Upper lobe of right lung (tissue), 1 donor: ENCODE measurements at regions not wholly inside any gene's neighbourhood (a gene's known extent, or its start where the extent isn't known, plus 50 kb on each side); places are given as distances from the start of the nearest gene placed in this dataset.

ENCODE experiments used
- ATAC-seq: fragments of 200-7000 bp; cut with Tn5 transposase; one replicate; pipeline ENCODE4 v1.9.1; 2020; ENCODE audit warnings: mild to moderate bottlenecking, moderate library complexity
- DNase-seq: peaks from one replicate; pipeline ENCODE4 v3.0.0-alpha.2; 2020
- H3K27ac ChIP-seq: fragments of 200-600 bp; one replicate; pipeline ENCODE4 v1.8.0; 2022
- H3K27me3 ChIP-seq: fragments of 200-600 bp; one replicate; pipeline ENCODE4 v1.8.0; 2022; ENCODE audit warnings: mild to moderate bottlenecking
- H3K36me3 ChIP-seq: fragments of 200-600 bp; one replicate; pipeline ENCODE4 v1.8.0; 2022
- H3K4me1 ChIP-seq: fragments of 200-600 bp; one replicate; pipeline ENCODE4 v1.8.0; 2022
- H3K4me3 ChIP-seq: fragments of 200-600 bp; one replicate; pipeline ENCODE4 v1.8.0; 2022; ENCODE audit warnings: mild to moderate bottlenecking
- H3K9me3 ChIP-seq: fragments of 200-600 bp; one replicate; pipeline ENCODE4 v1.8.0; 2022
- intact Hi-C: fragments of 100-400 bp; cut with DNase I; formaldehyde crosslinking; loops from one replicate; pipeline ENCODE4 v1.11.0; 2022
- TF ChIP-seq, protein P1 (sequence below): fragments of 200-600 bp; IDR thresholded peaks from one replicate; pipeline ENCODE4 v1.8.0; 2022; ENCODE audit warnings: antibody characterized with exemption
- donor health status: DM: no; HTN: yes; CAD: no; lungs with severe emphysema.

DNA sequence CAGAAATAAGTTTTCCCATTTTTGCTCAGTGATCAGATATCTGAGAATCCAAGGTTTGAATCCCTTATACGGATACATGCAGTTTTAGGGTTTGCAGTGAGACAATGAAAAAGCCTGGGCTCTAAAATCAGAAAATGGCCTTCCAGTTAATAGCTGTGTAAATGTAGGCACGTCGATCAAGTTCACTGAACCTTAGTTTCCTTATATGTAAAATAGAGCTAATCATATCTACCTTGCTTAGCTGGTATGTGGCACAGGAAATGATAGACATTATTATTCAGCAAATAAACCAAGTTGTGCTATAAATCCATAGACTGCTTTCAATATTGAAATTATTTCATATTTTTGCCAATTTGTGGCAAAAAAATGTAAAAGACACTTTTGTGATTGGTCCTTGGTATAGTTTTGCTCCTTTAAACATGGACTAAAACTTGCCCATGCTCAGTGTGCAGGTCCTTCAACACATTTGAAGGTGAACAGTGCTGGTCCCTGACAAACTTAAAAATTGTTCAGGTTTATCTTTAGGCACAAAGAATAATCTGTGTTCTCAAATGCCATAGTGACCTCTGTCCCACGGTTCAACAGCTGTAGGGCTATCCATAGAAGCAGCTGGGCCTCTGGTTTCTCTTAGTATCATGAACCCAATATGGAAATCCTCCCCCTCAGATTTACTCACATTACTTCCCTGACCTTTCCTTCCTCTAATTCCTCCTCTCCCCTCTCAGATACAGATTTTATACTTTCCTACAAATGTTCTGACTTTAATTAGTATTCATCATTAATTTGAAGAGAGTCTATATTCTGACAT is 51.0 kb downstream of the CCDC54 start:
- TF ChIP-seq, protein P1, sequence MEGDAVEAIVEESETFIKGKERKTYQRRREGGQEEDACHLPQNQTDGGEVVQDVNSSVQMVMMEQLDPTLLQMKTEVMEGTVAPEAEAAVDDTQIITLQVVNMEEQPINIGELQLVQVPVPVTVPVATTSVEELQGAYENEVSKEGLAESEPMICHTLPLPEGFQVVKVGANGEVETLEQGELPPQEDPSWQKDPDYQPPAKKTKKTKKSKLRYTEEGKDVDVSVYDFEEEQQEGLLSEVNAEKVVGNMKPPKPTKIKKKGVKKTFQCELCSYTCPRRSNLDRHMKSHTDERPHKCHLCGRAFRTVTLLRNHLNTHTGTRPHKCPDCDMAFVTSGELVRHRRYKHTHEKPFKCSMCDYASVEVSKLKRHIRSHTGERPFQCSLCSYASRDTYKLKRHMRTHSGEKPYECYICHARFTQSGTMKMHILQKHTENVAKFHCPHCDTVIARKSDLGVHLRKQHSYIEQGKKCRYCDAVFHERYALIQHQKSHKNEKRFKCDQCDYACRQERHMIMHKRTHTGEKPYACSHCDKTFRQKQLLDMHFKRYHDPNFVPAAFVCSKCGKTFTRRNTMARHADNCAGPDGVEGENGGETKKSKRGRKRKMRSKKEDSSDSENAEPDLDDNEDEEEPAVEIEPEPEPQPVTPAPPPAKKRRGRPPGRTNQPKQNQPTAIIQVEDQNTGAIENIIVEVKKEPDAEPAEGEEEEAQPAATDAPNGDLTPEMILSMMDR: no peak
- no peak for ATAC-seq
- Histone ChIP-seq H3K36me3 (no peaks in the 10 kb centered on the region), H3K27ac (no peak overlapping the region), H3K27me3 (no peaks in the 10 kb centered on the region), H3K4me3 (no peak overlapping the region), H3K9me3 (no peaks in the 10 kb centered on the region), H3K4me1 (peaks cover 6% of the 10 kb centered on the region)
- intact Hi-C loops: no loop called here
- no peak for DNase-seq

DNA sequence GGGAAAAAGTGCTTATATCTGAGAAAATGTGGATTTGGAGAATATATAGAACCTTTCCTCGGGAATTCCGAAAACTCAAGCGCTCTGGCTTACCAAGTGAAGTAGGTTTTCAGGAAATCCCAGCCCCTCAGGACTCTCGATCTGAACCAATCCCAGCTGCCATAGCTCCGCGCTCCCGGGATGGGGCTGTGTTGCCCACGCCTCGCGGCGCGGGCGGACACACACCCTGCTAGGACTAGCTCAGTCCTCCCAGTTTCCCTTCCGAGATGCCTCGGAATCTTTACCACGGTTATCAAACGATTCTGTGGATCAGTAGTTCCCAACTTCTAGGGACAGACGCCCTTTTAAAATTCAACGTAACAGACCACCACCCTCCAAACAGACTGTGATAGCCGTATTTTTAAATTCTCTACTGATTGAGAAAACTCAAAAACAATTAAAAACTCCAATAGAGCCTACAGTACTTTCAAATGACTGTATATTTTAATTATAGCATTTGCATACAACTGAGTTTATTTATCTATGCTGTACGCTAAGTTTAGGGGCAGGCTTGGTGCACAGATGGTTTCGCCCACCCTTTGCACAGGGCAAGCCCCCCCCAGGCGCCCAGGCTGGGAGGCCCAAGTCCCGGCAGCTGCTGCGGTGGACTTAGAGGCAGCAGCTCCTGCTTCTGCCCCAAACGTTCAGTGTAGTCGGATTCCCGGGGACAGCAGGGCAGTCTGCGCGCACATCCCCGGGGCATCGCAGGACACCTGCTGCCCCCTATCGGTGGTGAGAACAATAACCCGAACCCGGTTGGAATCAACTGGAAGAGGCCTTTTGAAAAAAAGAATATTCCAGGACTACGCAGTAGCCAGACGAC is 52.3 kb downstream of the CCDC54 start:
- intact Hi-C loops: no loop called here
- H3K4me3 ChIP-seq: peak overlapping the region; percentile 79
- H3K27me3 ChIP-seq: no peaks in the 10 kb centered on the region
- H3K9me3 ChIP-seq: no peaks in the 10 kb centered on the region
- peaks cover 6% of the 10 kb centered on the region for H3K4me1 ChIP-seq
- TF ChIP-seq, protein P1: peak; percentile 82
- H3K36me3 ChIP-seq: no peaks in the 10 kb centered on the region
- H3K27ac ChIP-seq: peak overlapping the region; percentile 49
- ATAC-seq: peak; percentile 86
- DNase-seq: peak; percentile 83

DNA sequence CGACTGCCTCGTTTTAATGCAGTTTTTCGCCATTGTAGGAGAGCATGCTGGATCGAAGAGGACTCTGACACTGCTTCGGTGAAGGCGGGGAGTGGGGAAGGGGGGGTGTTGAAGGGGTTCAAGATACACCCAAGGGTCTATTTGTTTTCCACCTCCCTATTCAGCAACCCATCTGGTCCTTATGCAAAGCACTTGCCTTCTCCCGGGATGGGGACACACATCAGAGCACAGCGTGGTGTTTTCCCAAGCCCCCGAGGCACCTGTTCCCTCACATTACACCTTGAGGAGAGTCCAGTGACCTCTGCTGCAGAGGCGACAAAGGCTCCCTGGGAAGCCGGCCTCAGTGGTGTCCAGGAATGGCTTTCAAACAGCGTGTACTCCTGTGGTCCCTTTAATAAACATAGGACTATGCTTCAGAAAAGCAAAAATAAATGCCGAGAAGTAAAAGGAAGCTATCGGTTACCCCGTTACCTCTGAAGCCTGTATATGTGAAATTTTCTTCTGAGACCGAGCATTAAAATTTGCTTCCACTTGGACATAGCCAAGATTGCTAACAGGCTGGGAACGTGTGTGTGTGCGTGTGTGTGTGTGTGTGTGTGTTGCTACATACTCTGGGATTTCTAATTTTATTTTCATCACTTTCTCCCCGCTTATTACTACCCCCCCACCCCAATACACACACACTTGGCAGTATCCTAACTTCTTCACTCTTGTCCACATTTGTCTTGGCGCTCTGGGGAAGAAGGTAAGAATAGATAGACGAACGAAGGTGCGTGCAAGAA is 53.2 kb downstream of the CCDC54 start:
- no peaks in the 10 kb centered on the region for H3K9me3 ChIP-seq
- peak overlapping the region; percentile 79 for H3K4me3 ChIP-seq
- TF ChIP-seq, protein P1: no peak
- H3K4me1 ChIP-seq: peaks cover 6% of the 10 kb centered on the region
- intact Hi-C loops: no loop called here
- H3K36me3 ChIP-seq: no peaks in the 10 kb centered on the region
- H3K27me3 ChIP-seq: no peaks in the 10 kb centered on the region
- DNase-seq: no peak
- no peak for ATAC-seq
- H3K27ac ChIP-seq: peak overlapping the region; percentile 98

DNA sequence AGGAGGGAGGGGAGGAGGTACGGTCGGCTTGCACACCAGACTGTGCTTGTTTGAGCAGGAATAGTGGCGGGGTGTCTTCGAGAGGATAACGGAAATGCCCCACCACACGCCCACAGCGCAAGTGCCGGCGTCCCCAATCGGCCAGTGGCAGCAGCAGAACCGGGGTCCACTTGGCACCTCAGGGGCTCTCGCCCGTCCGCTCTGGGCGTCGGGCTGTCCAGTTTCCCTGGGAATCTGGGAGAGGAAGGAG is 53.7 kb downstream of the CCDC54 start:
- Histone ChIP-seq H3K36me3 (no peaks in the 10 kb centered on the region), H3K4me1 (peaks cover 6% of the 10 kb centered on the region), H3K4me3 (peak overlapping the region; percentile 79), H3K27ac (peak overlapping the region; percentile 98), H3K9me3 (no peaks in the 10 kb centered on the region), H3K27me3 (no peaks in the 10 kb centered on the region)
- intact Hi-C loops: no loop called here
- ATAC-seq (peak; percentile 39), DNase-seq (no peak)
- TF ChIP-seq, protein P1: no peak

DNA sequence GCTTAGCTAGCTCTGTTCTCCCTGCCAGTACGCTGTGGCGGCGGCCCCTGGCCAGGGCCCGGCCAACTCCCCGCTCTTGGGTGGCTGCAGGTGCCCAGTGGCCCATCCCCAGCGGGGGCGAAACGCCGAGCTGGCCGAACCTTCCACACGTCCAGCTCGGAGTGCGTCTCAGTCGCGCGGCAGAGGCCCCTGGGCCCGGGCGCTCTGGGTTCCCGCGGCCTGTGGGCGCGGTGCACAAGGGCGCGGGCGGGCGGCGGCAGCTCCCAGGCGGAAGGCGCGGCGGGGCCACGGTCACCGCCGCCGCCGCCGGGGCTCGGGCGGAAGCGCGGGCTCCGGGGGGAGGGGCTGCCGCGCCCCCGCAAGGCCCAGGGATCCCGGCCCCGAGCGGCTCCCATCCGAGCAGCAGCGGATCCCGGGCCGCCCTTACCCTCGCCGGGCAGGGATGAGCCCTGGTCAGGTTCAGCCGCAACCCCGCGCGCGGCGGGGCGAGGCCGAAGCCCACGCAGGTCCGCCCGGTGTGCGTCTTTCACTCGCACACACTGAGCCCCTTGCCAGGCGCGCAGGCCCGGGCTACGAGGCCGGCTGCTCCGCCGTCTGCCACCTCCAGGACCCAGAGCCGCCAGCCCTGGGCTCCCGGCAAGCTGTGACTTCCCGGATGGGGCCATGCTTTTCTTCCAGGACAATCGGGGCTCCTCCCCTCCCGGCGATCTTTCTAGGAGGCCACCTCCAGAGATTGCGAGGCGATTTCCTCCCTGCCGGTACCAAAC is 54.2 kb downstream of the CCDC54 start:
- H3K27me3 ChIP-seq: no peaks in the 10 kb centered on the region
- TF ChIP-seq, protein P1: no peak
- DNase-seq: peak; percentile 85
- intact Hi-C loops: no loop called here
- peak overlapping the region; percentile 79 for H3K4me3 ChIP-seq
- no peaks in the 10 kb centered on the region for H3K9me3 ChIP-seq
- peak overlapping the region; percentile 98 for H3K27ac ChIP-seq
- H3K4me1 ChIP-seq: peaks cover 6% of the 10 kb centered on the region
- ATAC-seq: peak; percentile 86
- no peaks in the 10 kb centered on the region for H3K36me3 ChIP-seq
